Natural killer cell (primary cell): ENCODE measurements at regions not wholly inside any gene's neighbourhood (a gene's known extent, or its start where the extent isn't known, plus 50 kb on each side); places are given as distances from the start of the nearest gene placed in this dataset.

Experiments used
- ATAC-seq, 3 donors: fragments of 150-1000 bp in 2 of 3; fragments of 200-7000 bp in 1 of 3; cut with Tn5 transposase; 1 replicate in 1 of 3; 2 replicates in 2 of 3; pipeline ENCODE4 v1.10.0; 2021; ENCODE audit warnings: mild to moderate bottlenecking in 2 of 3, moderate library complexity in 2 of 3
- DNase-seq, 2 donors: peaks; one replicate each; pipeline versions ENCODE4 v3.0.0 to v3.0.0-alpha.2; 2013 to 2021; ENCODE audit warnings: mixed read lengths in 1 of 2
- H3K27ac ChIP-seq: one replicate; pipeline ENCODE4 v1.5.1; 2013; ENCODE audit warnings: mild to moderate bottlenecking, low read length
- H3K27me3 ChIP-seq: one replicate; pipeline ENCODE4 v1.6.1; 2013; ENCODE audit warnings: low read length; ENCODE audit not compliant: control insufficient read depth, insufficient read depth
- H3K36me3 ChIP-seq: one replicate; pipeline ENCODE4 v1.6.1; 2013; ENCODE audit warnings: low read length; ENCODE audit not compliant: control insufficient read depth, insufficient read depth
- H3K4me1 ChIP-seq: one replicate; pipeline ENCODE4 v1.6.1; 2013; ENCODE audit warnings: low read length; ENCODE audit not compliant: control insufficient read depth, insufficient read depth
- H3K4me3 ChIP-seq: one replicate; pipeline ENCODE4 v1.5.1; 2013; ENCODE audit warnings: low read length
- H3K9me3 ChIP-seq: one replicate; pipeline ENCODE4 v1.6.1; 2013; ENCODE audit warnings: low read length; ENCODE audit not compliant: control insufficient read depth, insufficient read depth
- H3K27ac Mint-ChIP-seq, 2 donors: one replicate each; pipeline ENCODE4 v1.8.0; 2022; ENCODE audit warnings: mild to moderate bottlenecking in 2 of 2, mixed read lengths in 2 of 2, moderate library complexity in 1 of 2
- H3K27me3 Mint-ChIP-seq, 2 donors: one replicate each; pipeline ENCODE4 v1.8.0; 2022; ENCODE audit warnings: low read depth in 2 of 2, mixed read lengths in 2 of 2
- H3K36me3 Mint-ChIP-seq: one replicate; pipeline ENCODE4 v1.8.0; 2022; ENCODE audit warnings: mixed read lengths
- H3K4me1 Mint-ChIP-seq, 2 donors: one replicate each; pipeline ENCODE4 v1.8.0; 2022; ENCODE audit warnings: mixed read lengths in 2 of 2
- H3K4me3 Mint-ChIP-seq: one replicate; pipeline ENCODE4 v1.8.0; 2022; ENCODE audit warnings: mild to moderate bottlenecking, moderate library complexity, mixed read lengths
- H3K9me3 Mint-ChIP-seq, 2 donors: one replicate each; pipeline ENCODE4 v1.8.0; 2022; ENCODE audit warnings: mixed read lengths in 2 of 2
- CTCF ChIP-seq: fragments of 200-600 bp; IDR thresholded peaks from one replicate; pipeline ENCODE4 v1.8.0; 2022; ENCODE audit warnings: antibody characterized with exemption
- WGBS: methylation state at CpG from one replicate; pipeline ENCODE4 v1.1.7; 2013; ENCODE audit warnings: missing lambda C conversion rate; ENCODE audit not compliant: insufficient coverage; 5-methylcytosine and 5-hydroxymethylcytosine counted together
- intact Hi-C: fragments of 100-400 bp; cut with micrococcal nuclease; formaldehyde crosslinking; loops from one replicate; pipeline ENCODE4 v1.14.2; 2022

GRCh38 chr1:187568067-187568466, 739.3 kb downstream of the PLA2G4A start:
- ATAC-seq, result no peak
- Mint-ChIP-seq H3K4me1 (no peaks in the 10 kb centered on the region), H3K36me3 (no peaks in the 10 kb centered on the region), H3K27ac (no peak overlapping the region), H3K9me3 (peaks cover 11 to 12% of the 10 kb centered on the region in 2 donors), H3K27me3 (no peaks in the 10 kb centered on the region), H3K4me3 (no peak overlapping the region)
- 100% methylated on average over 1 of the region's 2 CpGs for WGBS
- H3K36me3 ChIP-seq, result no peaks in the 10 kb centered on the region
- no peaks in the 10 kb centered on the region for H3K9me3 ChIP-seq
- no peak for TF ChIP-seq CTCF
- no peak overlapping the region for H3K27ac ChIP-seq
- DNase-seq, result no peak
- H3K4me3 ChIP-seq, result no peak overlapping the region
- intact Hi-C loops, result no loop called here
- H3K4me1 ChIP-seq, result no peaks in the 10 kb centered on the region
- no peaks in the 10 kb centered on the region for H3K27me3 ChIP-seq

- intact Hi-C loops, result no loop called here
- no peak for DNase-seq
- Mint-ChIP-seq H3K4me3 (no peak overlapping the region), H3K27ac (no peak overlapping the region), H3K27me3 (no peaks in the 10 kb centered on the region), H3K36me3 (no peaks in the 10 kb centered on the region), H3K9me3 (peaks cover 8 to 16% of the 10 kb centered on the region in 2 donors), H3K4me1 (no peaks in the 10 kb centered on the region)
- no peak overlapping the region for H3K27ac ChIP-seq
- H3K4me3 ChIP-seq, result no peak overlapping the region
- no peak for TF ChIP-seq CTCF
- H3K9me3 ChIP-seq, result no peaks in the 10 kb centered on the region
- ATAC-seq, result no peak
- H3K36me3 ChIP-seq, result no peaks in the 10 kb centered on the region
- no CpG with 5 or more reads among the region's 2 CpGs for WGBS
- no peaks in the 10 kb centered on the region for H3K4me1 ChIP-seq
- H3K27me3 ChIP-seq, result no peaks in the 10 kb centered on the region
Measured at GRCh38 chr1:187570166-187570565, 741.4 kb downstream of the PLA2G4A start.

- Histone ChIP-seq H3K27me3 (no peaks in the 10 kb centered on the region), H3K27ac (no peak overlapping the region), H3K9me3 (peaks cover 4% of the 10 kb centered on the region), H3K36me3 (no peaks in the 10 kb centered on the region), H3K4me3 (no peak overlapping the region), H3K4me1 (no peaks in the 10 kb centered on the region)
- no peak for TF ChIP-seq CTCF
- no peak overlapping the region for H3K27ac Mint-ChIP-seq
- WGBS, result 88% methylated on average over 1 of the region's 1 CpG
- H3K27me3 Mint-ChIP-seq, result no peaks in the 10 kb centered on the region
- intact Hi-C loops, result no loop called here
- H3K9me3 Mint-ChIP-seq, result peaks cover 16 to 17% of the 10 kb centered on the region in 2 donors
- H3K4me3 Mint-ChIP-seq, result no peak overlapping the region
- H3K36me3 Mint-ChIP-seq, result peaks cover 13% of the 10 kb centered on the region
- DNase-seq (no peak), ATAC-seq (no peak)
- no peaks in the 10 kb centered on the region for H3K4me1 Mint-ChIP-seq
Measured at GRCh38 chr1:187577610-187578009, 748.9 kb downstream of the PLA2G4A start.

- ATAC-seq (no peak), DNase-seq (no peak)
- Mint-ChIP-seq H3K27ac (no peak overlapping the region), H3K4me3 (no peak overlapping the region), H3K4me1 (no peaks in the 10 kb centered on the region), H3K9me3 (peaks cover 7 to 8% of the 10 kb centered on the region in 2 donors), H3K36me3 (no peaks in the 10 kb centered on the region), H3K27me3 (no peaks in the 10 kb centered on the region)
- H3K36me3 ChIP-seq, result no peaks in the 10 kb centered on the region
- no peak overlapping the region for H3K4me3 ChIP-seq
- no peak for TF ChIP-seq CTCF
- no peaks in the 10 kb centered on the region for H3K27me3 ChIP-seq
- H3K9me3 ChIP-seq, result no peaks in the 10 kb centered on the region
- intact Hi-C loops, result no loop called here
- 79% methylated on average over 3 of the region's 3 CpGs for WGBS
- no peaks in the 10 kb centered on the region for H3K4me1 ChIP-seq
- no peak overlapping the region for H3K27ac ChIP-seq
Measured at GRCh38 chr1:187588917-187589316, 760.2 kb downstream of the PLA2G4A start.
